ENCODE measurements at regions not wholly inside any gene's neighbourhood (a gene's known extent, or its start where the extent isn't known, plus 50 kb on each side); places are given as distances from the start of the nearest gene placed in this dataset.

- Histone ChIP-seq H3K4me1 (ENCODE audit: insufficient read depth, low read length, poor library complexity, severe bottlenecking) (no peaks in the 10 kb centered on the region), H3K9me3 (ENCODE audit: low read depth, low read length, poor library complexity, severe bottlenecking) (peaks cover 2% of the 10 kb centered on the region), H3K4me3 (ENCODE audit: low read depth, low read length, poor library complexity, severe bottlenecking) (no peak overlapping the region), H3K36me3 (ENCODE audit: insufficient read depth, low read length, poor library complexity, severe bottlenecking) (no peaks in the 10 kb centered on the region), H3K27me3 (replicated peaks; ENCODE audit: insufficient read depth, low read depth, low read length, poor library complexity) (no peaks in the 10 kb centered on the region), H3K27ac (ENCODE audit: low read depth, low read length, poor library complexity, severe bottlenecking) (no peak overlapping the region)
- TF ChIP-seq, protein P1, sequence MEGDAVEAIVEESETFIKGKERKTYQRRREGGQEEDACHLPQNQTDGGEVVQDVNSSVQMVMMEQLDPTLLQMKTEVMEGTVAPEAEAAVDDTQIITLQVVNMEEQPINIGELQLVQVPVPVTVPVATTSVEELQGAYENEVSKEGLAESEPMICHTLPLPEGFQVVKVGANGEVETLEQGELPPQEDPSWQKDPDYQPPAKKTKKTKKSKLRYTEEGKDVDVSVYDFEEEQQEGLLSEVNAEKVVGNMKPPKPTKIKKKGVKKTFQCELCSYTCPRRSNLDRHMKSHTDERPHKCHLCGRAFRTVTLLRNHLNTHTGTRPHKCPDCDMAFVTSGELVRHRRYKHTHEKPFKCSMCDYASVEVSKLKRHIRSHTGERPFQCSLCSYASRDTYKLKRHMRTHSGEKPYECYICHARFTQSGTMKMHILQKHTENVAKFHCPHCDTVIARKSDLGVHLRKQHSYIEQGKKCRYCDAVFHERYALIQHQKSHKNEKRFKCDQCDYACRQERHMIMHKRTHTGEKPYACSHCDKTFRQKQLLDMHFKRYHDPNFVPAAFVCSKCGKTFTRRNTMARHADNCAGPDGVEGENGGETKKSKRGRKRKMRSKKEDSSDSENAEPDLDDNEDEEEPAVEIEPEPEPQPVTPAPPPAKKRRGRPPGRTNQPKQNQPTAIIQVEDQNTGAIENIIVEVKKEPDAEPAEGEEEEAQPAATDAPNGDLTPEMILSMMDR (conservative IDR thresholded peaks at IDR 0.05; ENCODE audit: low read depth, low read length), result no peak
- POLR2A ChIA-PET (ENCODE audit: low non-redundant PET), result no interaction called here
- intact Hi-C loops (cut with micrococcal nuclease; ENCODE audit: unreplicated experiment), result no loop called here
- CTCF ChIA-PET, result no interaction called here
- BruUV-seq (replicated peaks), result no TSS peak
- DNase-seq (ENCODE audit: low spot score), result no peak
These were observed 165.4 kb upstream of the CRY1 start for GRCh38 chr12:107258780-107259179.

- H3K9me3 ChIP-seq (ENCODE audit: low read depth, low read length, poor library complexity, severe bottlenecking), result peaks cover 2% of the 10 kb centered on the region
- TF ChIP-seq EZH2 (IDR thresholded peaks at IDR 0.05; ENCODE audit: borderline replicate concordance, low read depth, low read length, poor library complexity, severe bottlenecking), result no peak
- TF ChIP-seq, protein P1 (conservative IDR thresholded peaks at IDR 0.05; ENCODE audit: low read depth, low read length), result no peak
- ChIA-PET CTCF (no interaction called here), POLR2A (ENCODE audit: low non-redundant PET) (no interaction called here)
- H3K27ac ChIP-seq (ENCODE audit: low read depth, low read length, poor library complexity, severe bottlenecking), result no peak overlapping the region
- H3K4me3 ChIP-seq (ENCODE audit: low read depth, low read length, poor library complexity, severe bottlenecking), result no peak overlapping the region
- no peak for DNase-seq (ENCODE audit: low spot score)
- H3K4me1 ChIP-seq (ENCODE audit: insufficient read depth, low read length, poor library complexity, severe bottlenecking), result no peaks in the 10 kb centered on the region
- intact Hi-C loops (cut with micrococcal nuclease; ENCODE audit: unreplicated experiment), result no loop called here
- H3K36me3 ChIP-seq (ENCODE audit: insufficient read depth, low read length, poor library complexity, severe bottlenecking), result no peaks in the 10 kb centered on the region
- no TSS peak for BruUV-seq (replicated peaks)
- H3K27me3 ChIP-seq (replicated peaks; ENCODE audit: insufficient read depth, low read depth, low read length, poor library complexity), result no peaks in the 10 kb centered on the region
These were observed 170.6 kb upstream of the CRY1 start for GRCh38 chr12:107263980-107264379.

DNA sequence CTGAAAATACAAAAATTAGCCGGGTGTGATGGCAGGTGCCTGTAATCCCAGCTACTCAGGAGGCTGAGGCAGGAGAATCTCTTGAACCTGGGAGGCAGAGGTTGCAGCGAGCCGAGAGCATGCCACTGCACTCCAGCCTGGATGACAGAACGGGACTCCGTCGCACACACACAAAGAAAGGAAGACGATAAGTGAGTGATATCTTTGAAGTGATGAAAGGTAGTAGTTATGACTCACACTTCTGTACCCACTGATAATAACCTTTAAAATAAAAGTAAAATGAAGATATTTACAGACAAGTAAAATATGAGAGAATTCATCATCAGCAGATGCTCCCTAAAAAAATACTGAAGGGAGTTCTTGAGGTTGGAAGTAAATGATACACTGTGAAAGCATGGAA lies 171.3 kb upstream of the CRY1 start:
- TF ChIP-seq, protein P1 (conservative IDR thresholded peaks at IDR 0.05; ENCODE audit: low read depth, low read length), result no peak
- TF ChIP-seq EZH2 (IDR thresholded peaks at IDR 0.05; ENCODE audit: borderline replicate concordance, low read depth, low read length, poor library complexity, severe bottlenecking), result no peak
- no peaks in the 10 kb centered on the region for H3K36me3 ChIP-seq (ENCODE audit: insufficient read depth, low read length, poor library complexity, severe bottlenecking)
- ChIA-PET POLR2A (ENCODE audit: low non-redundant PET) (no interaction called here), CTCF (no interaction called here)
- peaks cover 2% of the 10 kb centered on the region for H3K9me3 ChIP-seq (ENCODE audit: low read depth, low read length, poor library complexity, severe bottlenecking)
- no peak overlapping the region for H3K4me3 ChIP-seq (ENCODE audit: low read depth, low read length, poor library complexity, severe bottlenecking)
- intact Hi-C loops (cut with micrococcal nuclease; ENCODE audit: unreplicated experiment), result no loop called here
- no TSS peak for BruUV-seq (replicated peaks)
- H3K27me3 ChIP-seq (replicated peaks; ENCODE audit: insufficient read depth, low read depth, low read length, poor library complexity), result no peaks in the 10 kb centered on the region
- H3K27ac ChIP-seq (ENCODE audit: low read depth, low read length, poor library complexity, severe bottlenecking), result no peak overlapping the region
- H3K4me1 ChIP-seq (ENCODE audit: insufficient read depth, low read length, poor library complexity, severe bottlenecking), result no peaks in the 10 kb centered on the region
- no peak for DNase-seq (ENCODE audit: low spot score)
